ENCODE measurements at regions not wholly inside any gene's neighbourhood (a gene's known extent, or its start where the extent isn't known, plus 50 kb on each side); places are given as distances from the start of the nearest gene placed in this dataset.
"Not testable (repeated sequence)": the region's sequence is repeated elsewhere in the genome, so short reads cannot be mapped to it uniquely, and the experiment has no call there.

GRCh38 chr2:47626664-47627063 is 55.9 kb upstream of the KCNK12 start:
- no peak for TF ChIP-seq CTCF (IDR thresholded peaks at IDR 0.05; ENCODE audit: insufficient read depth, low read length, poor library complexity, severe bottlenecking)
- Histone ChIP-seq H3K36me3 (ENCODE audit: control insufficient read depth, insufficient read depth, low read length) (no peaks in the 10 kb centered on the region), H3K27me3 (replicated peaks; ENCODE audit: control insufficient read depth, insufficient read depth, low read length) (no peaks in the 10 kb centered on the region), H3K4me3 (replicated peaks; ENCODE audit: low read depth, low read length) (no peak overlapping the region)
- DNase-seq (ENCODE audit: extremely low read depth, insufficient read length): no peak

GRCh38 chr2:47623140-47623539 is 52.4 kb upstream of the KCNK12 start:
- not testable (repeated sequence) for H3K27me3 ChIP-seq (replicated peaks; ENCODE audit: control insufficient read depth, insufficient read depth, low read length)

GRCh38 chr2:47620770-47621437 is 50.1 kb upstream of the KCNK12 start:
- no peak for DNase-seq (ENCODE audit: extremely low read depth, insufficient read length)
- Histone ChIP-seq H3K36me3 (ENCODE audit: control insufficient read depth, insufficient read depth, low read length) (no peaks in the 10 kb centered on the region), H3K27me3 (replicated peaks; ENCODE audit: control insufficient read depth, insufficient read depth, low read length) (no peaks in the 10 kb centered on the region), H3K4me3 (replicated peaks; ENCODE audit: low read depth, low read length) (no peak overlapping the region)
- no peak for TF ChIP-seq CTCF (IDR thresholded peaks at IDR 0.05; ENCODE audit: insufficient read depth, low read length, poor library complexity, severe bottlenecking)

More at GRCh38 chr2:47623140-47623539, 52.4 kb upstream of the KCNK12 start:
- H3K4me3 ChIP-seq (replicated peaks; ENCODE audit: low read depth, low read length); DNase-seq (ENCODE audit: extremely low read depth, insufficient read length); H3K36me3 ChIP-seq (ENCODE audit: control insufficient read depth, insufficient read depth, low read length): not testable (repeated sequence)
